ENCODE measurements at regions not wholly inside any gene's neighbourhood (a gene's known extent, or its start where the extent isn't known, plus 50 kb on each side); places are given as distances from the start of the nearest gene placed in this dataset.
"Not testable (repeated sequence)": the region's sequence is repeated elsewhere in the genome, so short reads cannot be mapped to it uniquely, and the experiment has no call there.

DNA sequence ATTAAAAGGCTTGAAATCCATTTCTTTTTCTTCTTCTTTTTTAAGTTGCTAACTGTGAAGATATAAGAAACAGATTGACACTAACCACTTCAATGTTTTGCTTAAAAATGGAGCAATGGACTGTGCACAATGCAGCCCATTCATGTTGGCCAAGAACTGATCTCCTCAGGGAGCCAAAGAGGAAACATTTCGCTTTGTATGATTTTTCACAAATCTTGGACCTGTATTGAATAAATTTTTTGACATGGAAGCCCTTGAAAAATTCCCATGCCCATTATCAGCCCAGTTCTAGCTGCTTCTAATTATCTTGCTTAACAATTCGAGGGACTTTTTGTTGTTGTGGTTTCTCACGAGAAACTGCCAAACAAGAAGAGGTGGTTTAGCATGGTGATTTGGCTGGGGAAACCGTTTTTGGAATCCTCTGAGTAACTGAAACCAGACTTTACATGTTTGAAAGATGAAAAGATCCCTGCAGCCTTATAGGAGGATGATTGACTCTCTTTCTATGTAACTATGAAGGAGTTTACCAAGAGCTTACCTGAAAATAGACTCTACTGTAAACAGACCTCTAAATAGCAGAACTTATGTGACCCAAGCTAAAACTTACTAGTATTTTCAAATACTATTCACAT, 1389.4 kb upstream of the GOT2 start:
- WGBS (ENCODE audit: insufficient coverage, insufficient read length), result no CpG with 5 or more reads among the region's 4 CpGs
- Histone ChIP-seq H3K36me3 (ENCODE audit: control insufficient read depth, insufficient read depth, low read length) (no peaks in the 10 kb centered on the region), H3K27me3 (ENCODE audit: control insufficient read depth, insufficient read depth, low read length) (no peaks in the 10 kb centered on the region), H3K9me3 (ENCODE audit: control insufficient read depth, insufficient read depth, low read length) (no peaks in the 10 kb centered on the region), H3K4me3 (ENCODE audit: low read length) (no peak overlapping the region), H3K27ac (ENCODE audit: low read length) (no peak overlapping the region), H3K4me1 (ENCODE audit: control insufficient read depth, insufficient read depth, low read length) (no peaks in the 10 kb centered on the region)
- no peak for DNase-seq (ENCODE audit: low read depth, low spot score)

DNA sequence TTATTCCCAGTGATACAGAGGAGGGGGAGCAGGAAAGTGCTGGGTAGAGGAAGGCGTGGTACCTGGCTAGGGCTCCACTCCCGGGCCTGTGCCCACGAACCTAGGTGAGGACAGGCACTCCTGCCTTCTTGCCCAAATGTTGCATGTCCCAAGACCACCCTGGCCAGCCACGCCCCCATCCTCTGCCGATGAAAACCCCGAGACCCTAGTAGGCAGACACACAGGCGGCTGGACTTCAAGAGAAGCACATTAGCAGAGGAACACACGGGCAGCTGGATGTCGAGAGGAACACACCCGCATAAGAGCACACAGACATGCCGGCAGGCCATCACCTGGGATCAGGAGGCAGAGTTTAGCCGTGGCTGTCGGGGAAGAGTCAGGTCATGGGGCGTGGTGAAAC, 1386.5 kb upstream of the GOT2 start:
- WGBS (ENCODE audit: insufficient coverage, insufficient read length), result no CpG with 5 or more reads among the region's 14 CpGs

GRCh38 chr16:60110531-60110930, 1376.4 kb upstream of the GOT2 start:
- Histone ChIP-seq H3K4me3 (ENCODE audit: low read length) (no peak overlapping the region), H3K36me3 (ENCODE audit: control insufficient read depth, insufficient read depth, low read length) (no peaks in the 10 kb centered on the region), H3K27ac (ENCODE audit: low read length) (no peak overlapping the region), H3K9me3 (ENCODE audit: control insufficient read depth, insufficient read depth, low read length) (no peaks in the 10 kb centered on the region), H3K27me3 (ENCODE audit: control insufficient read depth, insufficient read depth, low read length) (no peaks in the 10 kb centered on the region), H3K4me1 (ENCODE audit: control insufficient read depth, insufficient read depth, low read length) (no peaks in the 10 kb centered on the region)
- WGBS (ENCODE audit: insufficient coverage, insufficient read length), result no CpG with 5 or more reads among the region's 2 CpGs
- no peak for DNase-seq (ENCODE audit: low read depth, low spot score)

More for the DNA sequence above, 1386.5 kb upstream of the GOT2 start:
- no peak for DNase-seq (ENCODE audit: low read depth, low spot score)
- H3K27me3 ChIP-seq (ENCODE audit: control insufficient read depth, insufficient read depth, low read length), result no peaks in the 10 kb centered on the region
- H3K4me1 ChIP-seq (ENCODE audit: control insufficient read depth, insufficient read depth, low read length), result no peaks in the 10 kb centered on the region
- no peaks in the 10 kb centered on the region for H3K9me3 ChIP-seq (ENCODE audit: control insufficient read depth, insufficient read depth, low read length)
- no peak overlapping the region for H3K4me3 ChIP-seq (ENCODE audit: low read length)
- H3K27ac ChIP-seq (ENCODE audit: low read length), result no peak overlapping the region
- H3K36me3 ChIP-seq (ENCODE audit: control insufficient read depth, insufficient read depth, low read length), result no peaks in the 10 kb centered on the region

- H3K27me3 ChIP-seq (ENCODE audit: control insufficient read depth, insufficient read depth, low read length), result no peaks in the 10 kb centered on the region
- no peak overlapping the region for H3K27ac ChIP-seq (ENCODE audit: low read length)
- no peaks in the 10 kb centered on the region for H3K9me3 ChIP-seq (ENCODE audit: control insufficient read depth, insufficient read depth, low read length)
- no peak for DNase-seq (ENCODE audit: low read depth, low spot score)
- no peak overlapping the region for H3K4me3 ChIP-seq (ENCODE audit: low read length)
- no peaks in the 10 kb centered on the region for H3K36me3 ChIP-seq (ENCODE audit: control insufficient read depth, insufficient read depth, low read length)
- WGBS (ENCODE audit: insufficient coverage, insufficient read length), result no CpG with 5 or more reads among the region's 4 CpGs
- no peaks in the 10 kb centered on the region for H3K4me1 ChIP-seq (ENCODE audit: control insufficient read depth, insufficient read depth, low read length)
These were observed 1373.8 kb upstream of the GOT2 start for GRCh38 chr16:60107871-60108270.

DNA sequence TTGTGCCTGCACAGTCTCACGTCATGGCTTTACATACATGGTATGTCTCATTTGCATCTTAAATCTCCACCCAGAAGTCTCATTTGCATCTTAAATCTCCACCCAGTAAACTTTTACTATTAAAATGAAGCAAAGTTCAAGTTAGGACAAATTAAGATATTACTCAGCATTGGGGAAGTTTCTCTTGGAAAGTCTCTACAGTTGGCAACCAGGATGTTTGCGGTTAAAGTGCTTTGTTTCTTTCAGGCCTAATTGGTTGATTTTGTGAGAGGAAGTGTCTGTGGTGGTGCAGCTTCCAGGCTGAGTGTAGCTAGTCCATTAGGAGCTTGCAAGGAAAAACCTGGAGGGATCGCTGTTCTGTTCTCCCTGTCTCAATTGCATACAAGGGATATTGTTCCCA, 1373.3 kb upstream of the GOT2 start:
- Histone ChIP-seq H3K36me3 (ENCODE audit: control insufficient read depth, insufficient read depth, low read length) (no peaks in the 10 kb centered on the region), H3K27ac (ENCODE audit: low read length) (no peak overlapping the region), H3K27me3 (ENCODE audit: control insufficient read depth, insufficient read depth, low read length) (no peaks in the 10 kb centered on the region), H3K9me3 (ENCODE audit: control insufficient read depth, insufficient read depth, low read length) (no peaks in the 10 kb centered on the region), H3K4me1 (ENCODE audit: control insufficient read depth, insufficient read depth, low read length) (no peaks in the 10 kb centered on the region), H3K4me3 (ENCODE audit: low read length) (no peak overlapping the region)
- DNase-seq (ENCODE audit: low read depth, low spot score), result no peak
- WGBS (ENCODE audit: insufficient coverage, insufficient read length), result no CpG with 5 or more reads among the region's 3 CpGs

DNA sequence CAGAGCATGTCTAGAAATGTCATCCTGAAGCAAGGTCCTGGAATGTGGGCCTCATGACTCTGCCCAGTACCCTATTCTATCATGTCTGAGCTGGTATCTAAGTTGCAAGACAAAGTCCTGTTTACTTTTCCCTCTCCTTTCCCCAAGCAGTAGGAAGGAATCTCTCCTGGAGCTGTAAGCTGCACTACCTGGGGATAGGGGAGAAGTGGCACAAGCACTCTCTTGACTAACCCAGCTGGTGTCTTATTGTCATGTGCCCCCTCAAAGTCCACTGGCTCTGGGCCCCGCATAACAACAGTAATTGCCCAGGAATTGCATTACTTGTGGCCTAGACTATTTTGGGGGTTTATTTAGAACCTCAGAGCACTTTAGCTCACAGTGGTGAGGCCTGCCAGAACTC, 1366.3 kb upstream of the GOT2 start:
- no peaks in the 10 kb centered on the region for H3K4me1 ChIP-seq (ENCODE audit: control insufficient read depth, insufficient read depth, low read length)
- H3K27ac ChIP-seq (ENCODE audit: low read length), result no peak overlapping the region
- no peak for DNase-seq (ENCODE audit: low read depth, low spot score)
- WGBS (ENCODE audit: insufficient coverage, insufficient read length), result no CpG with 5 or more reads among the region's 1 CpG
- no peaks in the 10 kb centered on the region for H3K9me3 ChIP-seq (ENCODE audit: control insufficient read depth, insufficient read depth, low read length)
- H3K27me3 ChIP-seq (ENCODE audit: control insufficient read depth, insufficient read depth, low read length), result no peaks in the 10 kb centered on the region
- H3K4me3 ChIP-seq (ENCODE audit: low read length), result no peak overlapping the region
- H3K36me3 ChIP-seq (ENCODE audit: control insufficient read depth, insufficient read depth, low read length), result no peaks in the 10 kb centered on the region

DNA sequence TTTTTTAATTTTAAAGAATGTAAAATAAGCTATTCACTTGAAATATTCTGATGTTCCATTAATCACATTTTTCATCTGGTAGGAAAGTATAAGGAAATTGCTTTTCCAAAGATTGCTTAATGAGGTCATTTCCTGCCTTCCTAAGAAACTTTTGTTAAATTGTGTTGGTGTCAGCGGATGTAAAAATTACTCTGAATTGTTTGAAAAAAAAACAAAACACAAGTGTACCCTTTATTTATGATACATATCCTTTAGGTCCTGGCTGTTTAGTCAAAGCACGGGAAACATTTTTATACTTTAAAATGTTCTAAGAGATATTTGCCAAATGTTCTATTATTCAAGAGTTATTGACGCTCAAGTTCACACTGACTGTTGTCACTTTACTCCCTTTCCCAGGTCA, 1357.4 kb upstream of the GOT2 start:
- no CpG with 5 or more reads among the region's 3 CpGs for WGBS (ENCODE audit: insufficient coverage, insufficient read length)
- DNase-seq (ENCODE audit: low read depth, low spot score), result no peak
- no peaks in the 10 kb centered on the region for H3K36me3 ChIP-seq (ENCODE audit: control insufficient read depth, insufficient read depth, low read length)
- H3K4me3 ChIP-seq (ENCODE audit: low read length), result no peak overlapping the region
- H3K27me3 ChIP-seq (ENCODE audit: control insufficient read depth, insufficient read depth, low read length), result no peaks in the 10 kb centered on the region
- H3K27ac ChIP-seq (ENCODE audit: low read length), result no peak overlapping the region
- no peaks in the 10 kb centered on the region for H3K9me3 ChIP-seq (ENCODE audit: control insufficient read depth, insufficient read depth, low read length)
- no peaks in the 10 kb centered on the region for H3K4me1 ChIP-seq (ENCODE audit: control insufficient read depth, insufficient read depth, low read length)

- Histone ChIP-seq H3K4me1 (ENCODE audit: control insufficient read depth, insufficient read depth, low read length) (no peaks in the 10 kb centered on the region), H3K27me3 (ENCODE audit: control insufficient read depth, insufficient read depth, low read length) (no peaks in the 10 kb centered on the region), H3K36me3 (ENCODE audit: control insufficient read depth, insufficient read depth, low read length) (no peaks in the 10 kb centered on the region), H3K9me3 (ENCODE audit: control insufficient read depth, insufficient read depth, low read length) (no peaks in the 10 kb centered on the region), H3K27ac (ENCODE audit: low read length) (no peak overlapping the region), H3K4me3 (ENCODE audit: low read length) (no peak overlapping the region)
- DNase-seq (ENCODE audit: low read depth, low spot score), result no peak
These were observed 1357.0 kb upstream of the GOT2 start for GRCh38 chr16:60091071-60091470.

DNA sequence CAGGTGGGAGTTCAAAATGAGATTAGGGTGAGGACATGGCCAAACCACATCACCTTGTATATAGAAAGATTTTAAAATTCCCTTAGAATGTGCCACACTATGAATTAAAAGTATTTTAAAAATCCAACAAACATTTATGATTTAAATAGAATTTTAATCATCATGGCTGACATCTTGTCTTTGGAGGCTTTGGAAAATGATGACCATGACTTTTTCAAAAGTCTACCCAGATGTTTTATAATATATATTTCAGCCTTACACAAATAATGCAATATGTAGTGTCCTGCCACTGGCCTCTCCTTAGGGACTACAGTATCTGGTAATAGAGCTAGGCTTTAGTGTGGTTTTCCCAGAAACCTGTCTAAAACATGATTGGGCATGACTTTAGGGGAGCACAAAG, 1353.4 kb upstream of the GOT2 start:
- H3K4me1 ChIP-seq (ENCODE audit: control insufficient read depth, insufficient read depth, low read length), result no peaks in the 10 kb centered on the region
- H3K36me3 ChIP-seq (ENCODE audit: control insufficient read depth, insufficient read depth, low read length), result no peaks in the 10 kb centered on the region; the same call in 1 of the 2 replicates
- no peaks in the 10 kb centered on the region for H3K27me3 ChIP-seq (ENCODE audit: control insufficient read depth, insufficient read depth, low read length)
- no peaks in the 10 kb centered on the region for H3K9me3 ChIP-seq (ENCODE audit: control insufficient read depth, insufficient read depth, low read length)
- H3K27ac ChIP-seq (ENCODE audit: low read length), result no peak overlapping the region
- no peak overlapping the region for H3K4me3 ChIP-seq (ENCODE audit: low read length)
- no peak for DNase-seq (ENCODE audit: low read depth, low spot score)

DNA sequence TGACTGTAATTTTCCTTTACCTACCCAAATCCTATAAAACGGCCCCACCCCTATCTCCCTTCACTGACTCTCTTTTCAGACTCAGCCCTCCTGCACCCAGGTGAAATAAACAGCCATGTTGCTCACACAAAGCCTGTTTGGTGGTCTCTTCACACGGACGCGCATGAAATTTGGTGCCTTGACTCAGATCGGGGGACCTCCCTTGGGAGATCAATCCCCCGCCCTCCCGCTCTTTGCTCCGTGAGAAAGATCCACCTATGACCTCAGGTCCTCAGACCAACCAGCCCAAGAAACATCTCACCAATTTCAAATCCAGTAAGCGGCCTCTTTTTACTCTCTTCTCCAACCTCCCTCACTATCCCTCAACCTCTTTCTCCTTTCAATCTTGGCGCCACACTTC, 1344.7 kb upstream of the GOT2 start:
- WGBS (ENCODE audit: insufficient coverage, insufficient read length), result 90% methylated on average over 1 of the region's 10 CpGs
- H3K36me3 ChIP-seq (ENCODE audit: control insufficient read depth, insufficient read depth, low read length); DNase-seq (ENCODE audit: low read depth, low spot score); H3K27ac ChIP-seq (ENCODE audit: low read length); H3K4me1 ChIP-seq (ENCODE audit: control insufficient read depth, insufficient read depth, low read length); H3K27me3 ChIP-seq (ENCODE audit: control insufficient read depth, insufficient read depth, low read length); H3K4me3 ChIP-seq (ENCODE audit: low read length); H3K9me3 ChIP-seq (ENCODE audit: control insufficient read depth, insufficient read depth, low read length): not testable (repeated sequence)

DNA sequence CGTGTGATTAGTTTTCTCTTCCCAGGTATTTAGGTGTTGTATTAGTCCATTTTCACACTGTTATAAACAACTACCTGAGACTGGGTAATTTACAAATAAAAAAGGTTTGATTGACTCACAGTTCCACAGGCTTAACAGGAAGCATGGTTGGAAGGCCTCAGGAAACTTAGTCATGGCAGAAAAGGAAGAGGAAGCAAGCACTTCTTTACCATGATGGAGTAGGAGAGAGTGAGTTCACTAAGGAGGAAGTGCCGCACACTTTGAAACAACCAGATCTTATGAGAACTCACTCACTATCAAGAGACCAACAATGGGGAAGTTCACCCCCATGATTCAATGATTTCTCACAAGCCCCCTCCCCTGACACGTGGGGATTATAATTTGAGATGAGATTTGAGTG, 1343.7 kb upstream of the GOT2 start:
- Histone ChIP-seq H3K27me3 (ENCODE audit: control insufficient read depth, insufficient read depth, low read length) (no peaks in the 10 kb centered on the region), H3K27ac (ENCODE audit: low read length) (no peak overlapping the region), H3K36me3 (ENCODE audit: control insufficient read depth, insufficient read depth, low read length) (no peaks in the 10 kb centered on the region), H3K9me3 (ENCODE audit: control insufficient read depth, insufficient read depth, low read length) (no peaks in the 10 kb centered on the region), H3K4me1 (ENCODE audit: control insufficient read depth, insufficient read depth, low read length) (no peaks in the 10 kb centered on the region), H3K4me3 (ENCODE audit: low read length) (no peak overlapping the region)
- WGBS (ENCODE audit: insufficient coverage, insufficient read length), result no CpG with 5 or more reads among the region's 3 CpGs
- no peak for DNase-seq (ENCODE audit: low read depth, low spot score)
